ENCODE measurements at regions not wholly inside any gene's neighbourhood (a gene's known extent, or its start where the extent isn't known, plus 50 kb on each side); places are given as distances from the start of the nearest gene placed in this dataset.

DNA sequence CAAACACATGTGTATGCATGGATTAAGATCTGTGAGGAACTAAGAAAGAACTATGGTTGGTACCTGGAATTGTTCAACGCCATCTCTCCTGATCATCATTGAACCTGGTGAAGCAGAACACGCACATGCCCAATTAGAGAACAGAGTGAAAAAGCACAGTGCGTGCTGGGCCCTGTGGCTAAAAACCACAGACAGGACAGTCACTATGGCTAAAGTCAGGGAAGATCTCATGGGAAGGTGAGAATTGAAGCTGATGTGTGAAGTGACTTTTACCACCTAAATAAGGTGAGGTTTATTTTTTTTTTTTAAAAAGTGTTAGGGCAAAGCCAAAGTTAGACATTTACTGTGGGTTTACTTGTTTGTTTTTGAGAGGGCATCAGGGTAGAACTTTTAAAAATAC lies 215.0 kb downstream of the SLC38A4 start:
- TF ChIP-seq FOS (IDR thresholded peaks at IDR 0.05; ENCODE audit: borderline replicate concordance, insufficient read depth, low read length), result no peak
- TF ChIP-seq POLR2A (IDR thresholded peaks at IDR 0.05; ENCODE audit: low read depth, low read length), result no peak
- no peak for TF ChIP-seq GATA2 (IDR thresholded peaks at IDR 0.05; ENCODE audit: insufficient read depth, insufficient read length, low read depth, low read length)
- TF ChIP-seq JUN (IDR thresholded peaks at IDR 0.05; ENCODE audit: borderline replicate concordance, insufficient read depth, insufficient read length, low read depth), result no peak
- TF ChIP-seq, protein P1, sequence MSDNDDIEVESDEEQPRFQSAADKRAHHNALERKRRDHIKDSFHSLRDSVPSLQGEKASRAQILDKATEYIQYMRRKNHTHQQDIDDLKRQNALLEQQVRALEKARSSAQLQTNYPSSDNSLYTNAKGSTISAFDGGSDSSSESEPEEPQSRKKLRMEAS (IDR thresholded peaks at IDR 0.05; ENCODE audit: insufficient read depth, insufficient read length), result no peak
- TF ChIP-seq, protein P2, sequence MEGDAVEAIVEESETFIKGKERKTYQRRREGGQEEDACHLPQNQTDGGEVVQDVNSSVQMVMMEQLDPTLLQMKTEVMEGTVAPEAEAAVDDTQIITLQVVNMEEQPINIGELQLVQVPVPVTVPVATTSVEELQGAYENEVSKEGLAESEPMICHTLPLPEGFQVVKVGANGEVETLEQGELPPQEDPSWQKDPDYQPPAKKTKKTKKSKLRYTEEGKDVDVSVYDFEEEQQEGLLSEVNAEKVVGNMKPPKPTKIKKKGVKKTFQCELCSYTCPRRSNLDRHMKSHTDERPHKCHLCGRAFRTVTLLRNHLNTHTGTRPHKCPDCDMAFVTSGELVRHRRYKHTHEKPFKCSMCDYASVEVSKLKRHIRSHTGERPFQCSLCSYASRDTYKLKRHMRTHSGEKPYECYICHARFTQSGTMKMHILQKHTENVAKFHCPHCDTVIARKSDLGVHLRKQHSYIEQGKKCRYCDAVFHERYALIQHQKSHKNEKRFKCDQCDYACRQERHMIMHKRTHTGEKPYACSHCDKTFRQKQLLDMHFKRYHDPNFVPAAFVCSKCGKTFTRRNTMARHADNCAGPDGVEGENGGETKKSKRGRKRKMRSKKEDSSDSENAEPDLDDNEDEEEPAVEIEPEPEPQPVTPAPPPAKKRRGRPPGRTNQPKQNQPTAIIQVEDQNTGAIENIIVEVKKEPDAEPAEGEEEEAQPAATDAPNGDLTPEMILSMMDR (IDR thresholded peaks at IDR 0.05; ENCODE audit: extremely low read depth in 1 of 2, insufficient read depth in 1 of 2, low read depth in 1 of 2, low read length in 2 of 2), result no peak
- no peak for TF ChIP-seq POLR2AphosphoS5 (IDR thresholded peaks at IDR 0.05; ENCODE audit: insufficient read depth, low read depth, low read length)
- Histone ChIP-seq H3K4me2 (ENCODE audit: insufficient read depth, low read length) (no peak overlapping the region), H3K27me3 (ENCODE audit: control insufficient read depth in 2 of 2, insufficient read depth in 2 of 2, low read length in 2 of 2) (no peaks in the 10 kb centered on the region), H3K9me1 (replicated peaks; ENCODE audit: control insufficient read depth, extremely low read depth, insufficient read depth, low read length) (no peaks in the 10 kb centered on the region), H3K9ac (replicated peaks; ENCODE audit: extremely low read depth, insufficient read depth, low read length) (no peak overlapping the region), H3K36me3 (ENCODE audit: control insufficient read depth in 2 of 2, extremely low read depth in 1 of 2, insufficient read depth in 2 of 2, low read length in 2 of 2) (no peaks in the 10 kb centered on the region), H3K4me1 (ENCODE audit: control insufficient read depth, extremely low read depth, insufficient read depth, low read length) (no peaks in the 10 kb centered on the region), H4K20me1 (replicated peaks; ENCODE audit: control insufficient read depth, extremely low read depth, insufficient read depth, low read length) (no peaks in the 10 kb centered on the region), H2AFZ (ENCODE audit: low read depth, low read length) (no peak overlapping the region), H3K27ac (ENCODE audit: insufficient read depth, low read depth, low read length) (no peak overlapping the region), H3K9me3 (replicated peaks; ENCODE audit: control insufficient read depth, insufficient read depth, low read length) (no peaks in the 10 kb centered on the region), H3K4me3 (replicated peaks in 1 of 3; ENCODE audit: insufficient read depth in 1 of 3, low read depth in 1 of 3, low read length in 3 of 3) (no peak overlapping the region), H3K79me2 (ENCODE audit: control insufficient read depth, insufficient read depth, low read length) (no peaks in the 10 kb centered on the region)
- ChIA-PET POLR2A (no interaction called here), CTCF (no interaction called here)
- DNase-seq (ENCODE audit: low read depth, low spot score) (no peak), FAIRE-seq (no peak)
- no TSS peak for BruUV-seq (replicated peaks)
- intact Hi-C loops (cut with micrococcal nuclease), result no loop called here
- dilution Hi-C loops (cut with MboI; ENCODE audit: extremely low pct_ligation_motif_present, low sequenced_read_pairs), result no loop called here

Data from endothelial cell of umbilical vein (primary cell).